Activated CD4-positive, alpha-beta T cell treated with anti-CD3 and anti-CD28 coated beads, Interleukin-2, amount 10 ng/mL, durations not matched to agents 24 days and 14 days (primary cell): ENCODE measurements at regions not wholly inside any gene's neighbourhood (a gene's known extent, or its start where the extent isn't known, plus 50 kb on each side); places are given as distances from the start of the nearest gene placed in this dataset.

Source experiments
- DNase-seq: peaks from one replicate; pipeline ENCODE4 v3.0.0; 2022
- H3K27ac Mint-ChIP-seq: one replicate; pipeline ENCODE4 v1.8.0; 2022; ENCODE audit warnings: mild to moderate bottlenecking, mixed read lengths
- H3K27me3 Mint-ChIP-seq: one replicate; pipeline ENCODE4 v1.8.0; 2022; ENCODE audit warnings: mixed read lengths
- H3K36me3 Mint-ChIP-seq: one replicate; pipeline ENCODE4 v1.8.0; 2022; ENCODE audit warnings: low read depth, mild to moderate bottlenecking, mixed read lengths
- H3K4me1 Mint-ChIP-seq: one replicate; pipeline ENCODE4 v1.8.0; 2021; ENCODE audit warnings: mixed read lengths
- H3K4me3 Mint-ChIP-seq: one replicate; pipeline ENCODE4 v1.8.0; 2022; ENCODE audit warnings: mild to moderate bottlenecking, moderate library complexity, mixed read lengths
- H3K9me3 Mint-ChIP-seq: one replicate; pipeline ENCODE4 v1.8.0; 2021; ENCODE audit warnings: mixed read lengths
- intact Hi-C: fragments of 100-400 bp; cut with micrococcal nuclease; formaldehyde crosslinking; loops from one replicate; pipeline ENCODE4 v1.15.1; 2023

DNA sequence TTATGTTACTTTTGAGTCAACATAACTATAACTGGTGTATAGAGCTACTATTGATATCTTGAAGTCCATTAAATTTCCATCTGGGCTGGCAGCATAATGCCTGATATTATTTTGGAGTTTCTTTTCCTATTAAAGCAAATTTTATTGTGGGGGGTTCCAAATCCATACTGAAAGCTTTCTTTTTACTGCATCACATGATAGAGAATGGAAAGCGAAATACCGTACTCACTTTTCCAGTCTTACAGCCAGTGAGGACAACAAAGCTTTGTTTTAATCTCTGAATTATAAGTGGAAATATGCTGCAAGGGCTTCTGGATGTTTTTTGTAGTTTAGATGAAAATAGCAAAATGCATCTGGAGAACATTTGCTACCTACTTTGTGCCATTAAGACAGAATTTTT lies 477.5 kb upstream of the SEMA3D start:
- no peak overlapping the region for H3K27ac Mint-ChIP-seq
- DNase-seq, result no peak
- no peaks in the 10 kb centered on the region for H3K4me1 Mint-ChIP-seq
- intact Hi-C loops, result no loop called here
- H3K4me3 Mint-ChIP-seq, result no peak overlapping the region
- H3K36me3 Mint-ChIP-seq, result no peaks in the 10 kb centered on the region
- no peaks in the 10 kb centered on the region for H3K27me3 Mint-ChIP-seq
- H3K9me3 Mint-ChIP-seq, result no peaks in the 10 kb centered on the region

DNA sequence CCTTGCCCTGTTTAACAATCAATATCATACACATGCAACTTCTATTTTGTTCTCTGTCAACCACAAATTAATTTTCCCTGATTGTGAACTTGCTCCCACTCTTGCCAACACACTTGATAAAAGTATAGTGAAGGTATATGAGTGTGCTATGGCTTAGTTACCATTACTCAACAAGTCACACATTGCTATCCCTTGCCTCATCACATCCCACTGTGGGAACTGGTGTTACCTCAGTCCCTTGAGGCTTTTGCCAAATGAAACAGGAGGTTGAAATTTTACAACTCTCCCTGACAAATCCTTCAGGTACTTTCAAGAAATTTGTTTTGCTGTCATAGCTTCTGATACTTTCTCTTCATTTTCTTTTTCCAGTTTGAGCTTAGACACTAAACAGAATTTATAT lies 472.5 kb upstream of the SEMA3D start:
- Mint-ChIP-seq H3K27me3 (no peaks in the 10 kb centered on the region), H3K27ac (no peak overlapping the region), H3K36me3 (no peaks in the 10 kb centered on the region), H3K4me3 (no peak overlapping the region), H3K9me3 (no peaks in the 10 kb centered on the region), H3K4me1 (no peaks in the 10 kb centered on the region)
- intact Hi-C loops, result no loop called here
- no peak for DNase-seq

GRCh38 chr7:85655252-85655651 lies 468.4 kb upstream of the SEMA3D start:
- H3K36me3 Mint-ChIP-seq, result no peaks in the 10 kb centered on the region
- H3K27me3 Mint-ChIP-seq, result no peaks in the 10 kb centered on the region
- intact Hi-C loops, result no loop called here
- no peaks in the 10 kb centered on the region for H3K9me3 Mint-ChIP-seq
- H3K4me3 Mint-ChIP-seq, result no peak overlapping the region
- no peak overlapping the region for H3K27ac Mint-ChIP-seq
- no peak for DNase-seq
- H3K4me1 Mint-ChIP-seq, result no peaks in the 10 kb centered on the region

DNA sequence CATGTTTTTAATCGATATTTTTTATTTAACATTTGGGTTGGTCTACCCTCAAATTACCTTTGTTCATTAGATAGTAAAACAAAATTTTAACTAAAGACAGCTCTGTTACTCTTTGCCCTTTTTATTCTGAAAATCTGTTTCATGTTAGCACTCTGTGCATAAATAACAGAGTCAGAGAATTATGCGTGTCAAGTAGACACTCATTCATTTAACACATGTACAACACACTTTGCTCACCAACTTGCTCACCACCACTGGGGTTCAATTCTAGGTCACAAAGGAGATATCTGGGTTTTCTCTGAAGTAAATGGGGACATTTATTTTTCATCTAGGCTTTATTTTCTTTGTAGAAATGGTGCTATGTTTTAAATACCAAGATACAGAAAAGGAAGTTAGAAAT lies 457.4 kb upstream of the SEMA3D start:
- no peaks in the 10 kb centered on the region for H3K9me3 Mint-ChIP-seq
- no peak for DNase-seq
- no peak overlapping the region for H3K4me3 Mint-ChIP-seq
- intact Hi-C loops, result no loop called here
- H3K4me1 Mint-ChIP-seq, result no peaks in the 10 kb centered on the region
- no peaks in the 10 kb centered on the region for H3K27me3 Mint-ChIP-seq
- no peaks in the 10 kb centered on the region for H3K36me3 Mint-ChIP-seq
- H3K27ac Mint-ChIP-seq, result no peak overlapping the region

DNA sequence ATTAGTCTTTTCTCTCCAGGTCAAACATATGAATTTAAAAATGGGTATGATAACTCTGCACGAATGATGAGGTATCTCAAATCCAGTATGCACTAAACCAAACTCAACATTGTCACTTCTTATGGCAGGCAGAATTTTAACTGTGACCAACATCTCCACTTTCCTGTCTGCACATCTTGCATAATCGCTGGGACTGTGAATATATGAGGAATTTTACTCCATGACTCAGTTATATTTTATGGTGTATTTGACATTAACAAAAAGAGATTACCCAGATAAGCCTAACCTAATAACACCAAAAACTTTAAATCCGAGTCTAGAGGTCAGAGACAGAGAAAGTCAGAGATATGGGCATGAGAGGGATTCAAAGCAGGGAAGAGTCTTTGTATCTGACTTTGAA lies 454.5 kb upstream of the SEMA3D start:
- H3K9me3 Mint-ChIP-seq, result no peaks in the 10 kb centered on the region

DNA sequence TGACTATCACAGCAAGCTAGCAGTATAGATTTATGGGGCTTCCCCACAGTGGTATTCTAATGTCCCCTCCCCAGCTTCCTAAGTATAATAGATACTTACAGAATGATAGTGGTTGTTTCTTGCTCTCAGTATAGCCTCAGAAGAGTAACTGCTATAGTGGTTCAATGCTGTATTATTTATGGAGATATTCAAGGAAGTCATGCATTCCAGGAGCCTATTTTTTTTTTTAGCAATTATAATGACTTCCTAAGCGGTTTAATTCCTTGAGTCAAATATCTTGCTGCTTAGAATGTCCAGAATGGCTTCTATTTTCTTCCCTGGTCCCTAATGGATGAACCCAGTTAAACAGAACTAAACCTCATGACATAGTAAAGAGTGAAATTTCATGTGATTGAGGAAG lies 451.5 kb upstream of the SEMA3D start:
- Mint-ChIP-seq H3K27ac (no peak overlapping the region), H3K4me3 (no peak overlapping the region), H3K4me1 (no peaks in the 10 kb centered on the region), H3K36me3 (no peaks in the 10 kb centered on the region), H3K27me3 (no peaks in the 10 kb centered on the region), H3K9me3 (no peaks in the 10 kb centered on the region)
- DNase-seq, result no peak
- intact Hi-C loops, result no loop called here

More for the DNA sequence above, 454.5 kb upstream of the SEMA3D start:
- no peak overlapping the region for H3K4me3 Mint-ChIP-seq
- H3K36me3 Mint-ChIP-seq, result no peaks in the 10 kb centered on the region
- no peak overlapping the region for H3K27ac Mint-ChIP-seq
- no peaks in the 10 kb centered on the region for H3K4me1 Mint-ChIP-seq
- no peak for DNase-seq
- no peaks in the 10 kb centered on the region for H3K27me3 Mint-ChIP-seq
- intact Hi-C loops, result no loop called here

DNA sequence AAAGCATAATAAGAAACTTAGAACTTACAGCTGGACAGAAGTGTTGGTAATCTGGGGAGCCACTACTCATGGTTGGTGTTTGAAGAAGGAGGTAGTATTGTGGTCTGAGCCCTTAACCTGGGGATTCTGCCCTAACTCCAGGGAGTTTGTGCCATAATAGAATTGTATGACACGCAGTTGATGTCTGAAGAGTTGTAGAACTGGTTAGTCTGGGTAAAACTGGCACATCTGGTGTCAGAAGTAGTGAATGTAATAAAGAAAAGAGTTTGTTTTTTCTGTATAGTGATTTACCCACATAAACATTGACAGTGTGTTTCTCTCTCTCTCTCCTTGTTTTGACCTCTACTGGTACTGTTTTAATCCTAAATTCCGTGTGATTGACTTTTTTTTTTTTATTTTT lies 448.1 kb upstream of the SEMA3D start:
- no peaks in the 10 kb centered on the region for H3K27me3 Mint-ChIP-seq
- no peaks in the 10 kb centered on the region for H3K36me3 Mint-ChIP-seq
- no peaks in the 10 kb centered on the region for H3K4me1 Mint-ChIP-seq
- no peak overlapping the region for H3K27ac Mint-ChIP-seq
- H3K9me3 Mint-ChIP-seq, result no peaks in the 10 kb centered on the region
- intact Hi-C loops, result no loop called here
- no peak for DNase-seq
- no peak overlapping the region for H3K4me3 Mint-ChIP-seq

GRCh38 chr7:85630904-85631600 lies 444.2 kb upstream of the SEMA3D start:
- H3K4me3 Mint-ChIP-seq, result no peak overlapping the region
- no peak overlapping the region for H3K27ac Mint-ChIP-seq
- DNase-seq, result no peak
- no peaks in the 10 kb centered on the region for H3K27me3 Mint-ChIP-seq
- H3K36me3 Mint-ChIP-seq, result no peaks in the 10 kb centered on the region
- H3K9me3 Mint-ChIP-seq, result no peaks in the 10 kb centered on the region
- no peaks in the 10 kb centered on the region for H3K4me1 Mint-ChIP-seq
- intact Hi-C loops, result no loop called here

GRCh38 chr7:85627791-85628586 lies 441.1 kb upstream of the SEMA3D start:
- intact Hi-C loops, result no loop called here
- Mint-ChIP-seq H3K4me1 (no peaks in the 10 kb centered on the region), H3K9me3 (no peaks in the 10 kb centered on the region), H3K36me3 (no peaks in the 10 kb centered on the region), H3K27ac (no peak overlapping the region), H3K4me3 (no peak overlapping the region), H3K27me3 (no peaks in the 10 kb centered on the region)
- DNase-seq, result no peak

GRCh38 chr7:85622059-85622458 lies 435.2 kb upstream of the SEMA3D start:
- H3K27me3 Mint-ChIP-seq, result no peaks in the 10 kb centered on the region
- no peak overlapping the region for H3K27ac Mint-ChIP-seq
- no peaks in the 10 kb centered on the region for H3K9me3 Mint-ChIP-seq
- intact Hi-C loops, result no loop called here
- no peaks in the 10 kb centered on the region for H3K4me1 Mint-ChIP-seq
- DNase-seq, result no peak
- no peak overlapping the region for H3K4me3 Mint-ChIP-seq
- H3K36me3 Mint-ChIP-seq, result no peaks in the 10 kb centered on the region

GRCh38 chr7:85620936-85621685 lies 434.3 kb upstream of the SEMA3D start:
- H3K27me3 Mint-ChIP-seq, result no peaks in the 10 kb centered on the region
- no peaks in the 10 kb centered on the region for H3K4me1 Mint-ChIP-seq
- no peaks in the 10 kb centered on the region for H3K36me3 Mint-ChIP-seq
- no peak overlapping the region for H3K4me3 Mint-ChIP-seq
- no peaks in the 10 kb centered on the region for H3K9me3 Mint-ChIP-seq
- intact Hi-C loops, result no loop called here
- DNase-seq, result no peak
- H3K27ac Mint-ChIP-seq, result no peak overlapping the region

DNA sequence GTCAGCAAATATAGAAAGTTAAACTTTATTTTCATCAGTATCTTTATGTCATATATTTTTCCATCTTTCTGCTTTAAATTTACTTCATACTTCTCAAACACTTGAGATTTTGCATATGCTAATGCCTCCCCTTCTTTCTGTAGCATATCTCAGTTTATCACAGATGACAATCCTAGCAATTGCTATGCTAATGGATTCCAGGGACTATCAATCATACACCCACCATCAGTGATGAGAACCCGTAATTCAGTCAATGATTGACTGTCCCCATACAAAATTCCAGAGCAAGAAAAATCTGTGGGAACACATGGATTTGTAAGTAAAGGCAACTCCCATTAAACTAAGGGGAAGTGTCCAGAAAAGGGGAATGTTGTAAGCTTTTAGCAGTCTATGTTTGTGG lies 432.4 kb upstream of the SEMA3D start:
- DNase-seq, result no peak
- Mint-ChIP-seq H3K27ac (no peak overlapping the region), H3K9me3 (no peaks in the 10 kb centered on the region), H3K27me3 (no peaks in the 10 kb centered on the region), H3K36me3 (no peaks in the 10 kb centered on the region), H3K4me3 (no peak overlapping the region), H3K4me1 (no peaks in the 10 kb centered on the region)
- intact Hi-C loops, result no loop called here

GRCh38 chr7:85614684-85615083 lies 427.8 kb upstream of the SEMA3D start:
- H3K4me1 Mint-ChIP-seq, result no peaks in the 10 kb centered on the region
- no peak overlapping the region for H3K27ac Mint-ChIP-seq
- H3K27me3 Mint-ChIP-seq, result no peaks in the 10 kb centered on the region
- no peak overlapping the region for H3K4me3 Mint-ChIP-seq
- no peaks in the 10 kb centered on the region for H3K36me3 Mint-ChIP-seq
- intact Hi-C loops, result no loop called here
- H3K9me3 Mint-ChIP-seq, result no peaks in the 10 kb centered on the region
- DNase-seq, result no peak

DNA sequence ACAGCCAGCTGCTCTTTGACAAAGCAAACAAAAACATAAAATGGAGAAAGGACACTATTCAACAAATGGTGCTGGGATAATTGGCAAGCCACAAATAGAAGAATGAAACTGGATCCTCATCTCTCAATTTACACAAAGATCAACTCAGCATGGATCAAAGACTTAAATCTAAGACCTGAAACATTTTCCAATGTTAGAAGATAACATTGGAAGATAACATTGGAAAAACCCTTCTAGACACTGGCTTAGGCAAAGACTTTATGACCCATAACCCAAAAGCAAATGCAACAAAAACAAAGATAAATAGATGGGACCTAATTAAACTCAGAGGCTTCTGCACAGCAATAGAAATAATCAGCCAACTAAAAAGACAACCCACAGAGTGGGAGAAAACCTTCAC lies 425.7 kb upstream of the SEMA3D start:
- intact Hi-C loops, result no loop called here
- Mint-ChIP-seq H3K4me1 (no peaks in the 10 kb centered on the region), H3K36me3 (no peaks in the 10 kb centered on the region), H3K4me3 (no peak overlapping the region), H3K27me3 (no peaks in the 10 kb centered on the region), H3K9me3 (no peaks in the 10 kb centered on the region), H3K27ac (no peak overlapping the region)
- no peak for DNase-seq
